Astrocyte (in vitro differentiated cells and primary cell): ENCODE measurements at regions not wholly inside any gene's neighbourhood (a gene's known extent, or its start where the extent isn't known, plus 50 kb on each side); places are given as distances from the start of the nearest gene placed in this dataset.

ENCODE experiments used
- CTCF ChIP-seq: IDR thresholded peaks from 2 replicates; pipeline ENCODE4 v1.5.1; 2011; ENCODE audit warnings: low read depth, mild to moderate bottlenecking, inconsistent platforms, low read length, moderate library complexity; ENCODE audit not compliant: insufficient read depth
- EZH2 ChIP-seq: IDR thresholded peaks from 2 replicates; pipeline ENCODE4 v1.6.1; 2012; ENCODE audit warnings: mild to moderate bottlenecking, low read length, inconsistent platforms; ENCODE audit not compliant: insufficient read depth

GRCh38 chrX:13374364-13374763 is 54.5 kb upstream of the ATXN3L start:
- TF ChIP-seq CTCF: no peak
- TF ChIP-seq EZH2: no peak
